Glutamatergic neuron (in vitro differentiated cells): ENCODE measurements at regions not wholly inside any gene's neighbourhood (a gene's known extent, or its start where the extent isn't known, plus 50 kb on each side); places are given as distances from the start of the nearest gene placed in this dataset.

Experiments used
- DNase-seq: peaks from one replicate; pipeline ENCODE4 v3.0.0; 2022
- H3K27ac Mint-ChIP-seq: one replicate; pipeline ENCODE4 v1.8.0; 2020; ENCODE audit warnings: mild to moderate bottlenecking, mixed read lengths, inconsistent platforms; ENCODE audit not compliant: unreplicated experiment
- H3K27me3 Mint-ChIP-seq: one replicate; pipeline ENCODE4 v1.8.0; 2020; ENCODE audit warnings: mild to moderate bottlenecking, moderate library complexity, mixed read lengths, inconsistent platforms; ENCODE audit not compliant: unreplicated experiment
- H3K36me3 Mint-ChIP-seq: one replicate; pipeline ENCODE4 v1.8.0; 2020; ENCODE audit warnings: mild to moderate bottlenecking, mixed read lengths, inconsistent platforms; ENCODE audit not compliant: unreplicated experiment
- H3K4me1 Mint-ChIP-seq: one replicate; pipeline ENCODE4 v1.8.0; 2020; ENCODE audit warnings: mild to moderate bottlenecking, low read depth, mixed read lengths, inconsistent platforms; ENCODE audit not compliant: unreplicated experiment
- H3K4me3 Mint-ChIP-seq: one replicate; pipeline ENCODE4 v1.8.0; 2020; ENCODE audit warnings: mild to moderate bottlenecking, mixed read lengths, inconsistent platforms; ENCODE audit not compliant: unreplicated experiment
- H3K9me3 Mint-ChIP-seq: one replicate; pipeline ENCODE4 v1.8.0; 2020; ENCODE audit warnings: mild to moderate bottlenecking, moderate library complexity, mixed read lengths, inconsistent platforms; ENCODE audit not compliant: unreplicated experiment
- CTCF ChIP-seq: fragments of 200-600 bp; sonication (generic); IDR thresholded peaks from one replicate; pipeline ENCODE4 v1.5.0; 2021; ENCODE audit not compliant: partially characterized antibody, unreplicated experiment

GRCh38 chr10:33801705-33802104 lies 467.2 kb upstream of the NRP1 start:
- H3K27ac Mint-ChIP-seq: no peak overlapping the region
- TF ChIP-seq CTCF: no peak
- H3K27me3 Mint-ChIP-seq: peaks cover 2% of the 10 kb centered on the region
- peaks cover 3% of the 10 kb centered on the region for H3K9me3 Mint-ChIP-seq
- H3K4me3 Mint-ChIP-seq: no peak overlapping the region
- H3K4me1 Mint-ChIP-seq: peaks cover under 1% of the 10 kb centered on the region
- no peaks in the 10 kb centered on the region for H3K36me3 Mint-ChIP-seq
- DNase-seq: no peak

- no peak for DNase-seq
- no peak overlapping the region for H3K4me3 Mint-ChIP-seq
- no peaks in the 10 kb centered on the region for H3K36me3 Mint-ChIP-seq
- H3K4me1 Mint-ChIP-seq: no peaks in the 10 kb centered on the region
- H3K27me3 Mint-ChIP-seq: peaks cover 2% of the 10 kb centered on the region
- H3K27ac Mint-ChIP-seq: no peak overlapping the region
- peaks cover 3% of the 10 kb centered on the region for H3K9me3 Mint-ChIP-seq
- no peak for TF ChIP-seq CTCF
Measured at GRCh38 chr10:33800986-33801385, 466.5 kb upstream of the NRP1 start.

GRCh38 chr10:33800545-33800944 lies 466.1 kb upstream of the NRP1 start:
- Mint-ChIP-seq H3K4me3 (no peak overlapping the region), H3K27me3 (peaks cover 2% of the 10 kb centered on the region), H3K27ac (no peak overlapping the region), H3K4me1 (no peaks in the 10 kb centered on the region), H3K36me3 (no peaks in the 10 kb centered on the region), H3K9me3 (peaks cover 3% of the 10 kb centered on the region)
- no peak for DNase-seq
- TF ChIP-seq CTCF: no peak

GRCh38 chr10:33799944-33800323 lies 465.5 kb upstream of the NRP1 start:
- Mint-ChIP-seq H3K9me3 (peaks cover 3% of the 10 kb centered on the region), H3K4me1 (no peaks in the 10 kb centered on the region), H3K27ac (no peak overlapping the region), H3K36me3 (no peaks in the 10 kb centered on the region), H3K4me3 (no peak overlapping the region), H3K27me3 (peaks cover 2% of the 10 kb centered on the region)
- no peak for TF ChIP-seq CTCF
- DNase-seq: no peak

GRCh38 chr10:33799281-33799943 lies 464.9 kb upstream of the NRP1 start:
- TF ChIP-seq CTCF: no peak

More at GRCh38 chr10:33799281-33799943, 464.9 kb upstream of the NRP1 start:
- DNase-seq: no peak
- peaks cover 2% of the 10 kb centered on the region for H3K27me3 Mint-ChIP-seq
- no peaks in the 10 kb centered on the region for H3K4me1 Mint-ChIP-seq
- peaks cover 3% of the 10 kb centered on the region for H3K9me3 Mint-ChIP-seq
- no peak overlapping the region for H3K4me3 Mint-ChIP-seq
- no peaks in the 10 kb centered on the region for H3K36me3 Mint-ChIP-seq
- H3K27ac Mint-ChIP-seq: no peak overlapping the region
